ENCODE measurements at regions not wholly inside any gene's neighbourhood (a gene's known extent, or its start where the extent isn't known, plus 50 kb on each side); places are given as distances from the start of the nearest gene placed in this dataset.

- TF ChIP-seq CTCF (IDR thresholded peaks at IDR 0.05; ENCODE audit: control extremely low read depth, extremely low read depth) = no peak
- DNase-seq (no peak), ATAC-seq (ENCODE audit: insufficient read depth, low FRiP score) (no peak)
- H3K4me1 ChIP-seq (ENCODE audit: control insufficient read depth in 5 of 5, insufficient read depth in 5 of 5, low read length in 5 of 5) = no peaks in the 10 kb centered on the region
- no peak overlapping the region for H3K9ac ChIP-seq (ENCODE audit: insufficient read depth in 1 of 2, low read length in 2 of 2)
- H3K9me3 ChIP-seq (ENCODE audit: control insufficient read depth in 4 of 4, insufficient read depth in 3 of 4, low read length in 3 of 4) = no peaks in the 10 kb centered on the region
- no peaks in the 10 kb centered on the region for H3K27me3 ChIP-seq (ENCODE audit: control insufficient read depth in 3 of 3, insufficient read depth in 3 of 3, low read length in 2 of 3)
- H3K36me3 ChIP-seq (ENCODE audit: control insufficient read depth in 4 of 4, insufficient read depth in 4 of 4, low read length in 4 of 4) = no peaks in the 10 kb centered on the region
- no peak overlapping the region for H3K27ac ChIP-seq (ENCODE audit: low read depth in 1 of 2, low read length in 1 of 2)
- no peak overlapping the region for H3K4me3 ChIP-seq
These were observed 157.2 kb upstream of the NOCT start for GRCh38 chr4:138858419-138858818.

- no peaks in the 10 kb centered on the region for H3K9me3 ChIP-seq (ENCODE audit: control insufficient read depth in 4 of 4, insufficient read depth in 3 of 4, low read length in 3 of 4)
- H3K27me3 ChIP-seq (ENCODE audit: control insufficient read depth in 3 of 3, insufficient read depth in 3 of 3, low read length in 2 of 3) = no peaks in the 10 kb centered on the region
- no peak for DNase-seq
These were observed 158.2 kb upstream of the NOCT start for GRCh38 chr4:138857416-138857815.

GRCh38 chr4:138852681-138853080, 162.9 kb upstream of the NOCT start:
- no peak for ATAC-seq (ENCODE audit: insufficient read depth, low FRiP score)
- TF ChIP-seq CTCF (IDR thresholded peaks at IDR 0.05; ENCODE audit: control extremely low read depth, extremely low read depth) = no peak
- WGBS, 2 donors = 86 to 90% methylated on average over 2 of the region's 2 CpGs

More at GRCh38 chr4:138857416-138857815, 158.2 kb upstream of the NOCT start:
- no peak for ATAC-seq (ENCODE audit: insufficient read depth, low FRiP score)
- H3K27ac ChIP-seq (ENCODE audit: low read depth in 1 of 2, low read length in 1 of 2) = no peak overlapping the region
- H3K9ac ChIP-seq (ENCODE audit: insufficient read depth in 1 of 2, low read length in 2 of 2) = no peak overlapping the region
- no peak overlapping the region for H3K4me3 ChIP-seq
- WGBS, 2 donors = 89 to 95% methylated on average over 2 of the region's 2 CpGs
- no peak for TF ChIP-seq CTCF (IDR thresholded peaks at IDR 0.05; ENCODE audit: control extremely low read depth, extremely low read depth)
- no peaks in the 10 kb centered on the region for H3K4me1 ChIP-seq (ENCODE audit: control insufficient read depth in 5 of 5, insufficient read depth in 5 of 5, low read length in 5 of 5)
- no peaks in the 10 kb centered on the region for H3K36me3 ChIP-seq (ENCODE audit: control insufficient read depth in 4 of 4, insufficient read depth in 4 of 4, low read length in 4 of 4)

More at GRCh38 chr4:138852681-138853080, 162.9 kb upstream of the NOCT start:
- no peak for DNase-seq
- Histone ChIP-seq H3K36me3 (ENCODE audit: control insufficient read depth in 4 of 4, insufficient read depth in 4 of 4, low read length in 4 of 4) (no peaks in the 10 kb centered on the region), H3K4me1 (ENCODE audit: control insufficient read depth in 5 of 5, insufficient read depth in 5 of 5, low read length in 5 of 5) (peaks cover 0 to 4% (median 0%) of the 10 kb centered on the region in 5 donors), H3K9ac (ENCODE audit: insufficient read depth in 1 of 2, low read length in 2 of 2) (no peak overlapping the region), H3K27me3 (ENCODE audit: control insufficient read depth in 3 of 3, insufficient read depth in 3 of 3, low read length in 2 of 3) (peaks cover 0 to 3% (median 0%) of the 10 kb centered on the region in 3 donors), H3K27ac (ENCODE audit: low read depth in 1 of 2, low read length in 1 of 2) (no peak overlapping the region), H3K9me3 (ENCODE audit: control insufficient read depth in 4 of 4, insufficient read depth in 3 of 4, low read length in 3 of 4) (no peaks in the 10 kb centered on the region), H3K4me3 (no peak overlapping the region)
